ENCODE measurements at regions not wholly inside any gene's neighbourhood (a gene's known extent, or its start where the extent isn't known, plus 50 kb on each side); places are given as distances from the start of the nearest gene placed in this dataset.

DNA sequence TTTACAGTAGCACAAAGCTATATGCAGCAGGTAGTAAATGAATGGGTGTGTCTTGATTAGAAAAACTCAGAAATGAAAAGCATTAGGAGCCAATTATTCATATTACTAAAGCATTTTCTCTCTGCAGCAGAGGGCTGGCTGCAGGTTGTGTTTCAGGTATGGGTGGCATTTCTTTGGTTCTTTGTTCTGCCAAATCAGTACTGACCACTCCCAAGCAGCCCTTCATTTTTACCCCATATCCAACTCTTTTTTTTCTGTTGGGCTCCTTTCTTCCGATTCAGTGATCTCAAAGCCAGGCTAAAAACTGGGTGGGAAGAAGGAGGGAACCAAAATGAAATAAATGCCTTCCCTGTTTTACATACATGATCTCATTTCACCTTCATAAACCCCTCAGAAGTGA, 162.3 kb downstream of the SPRY1 start:
- H3K4me1 Mint-ChIP-seq (ENCODE audit: low read depth, unreplicated experiment), result no peaks in the 10 kb centered on the region
- no peaks in the 10 kb centered on the region for H3K36me3 Mint-ChIP-seq (ENCODE audit: unreplicated experiment)
- H3K27me3 Mint-ChIP-seq (ENCODE audit: unreplicated experiment), result no peaks in the 10 kb centered on the region
- no peaks in the 10 kb centered on the region for H3K9me3 Mint-ChIP-seq (ENCODE audit: unreplicated experiment)
- TF ChIP-seq, protein P1, sequence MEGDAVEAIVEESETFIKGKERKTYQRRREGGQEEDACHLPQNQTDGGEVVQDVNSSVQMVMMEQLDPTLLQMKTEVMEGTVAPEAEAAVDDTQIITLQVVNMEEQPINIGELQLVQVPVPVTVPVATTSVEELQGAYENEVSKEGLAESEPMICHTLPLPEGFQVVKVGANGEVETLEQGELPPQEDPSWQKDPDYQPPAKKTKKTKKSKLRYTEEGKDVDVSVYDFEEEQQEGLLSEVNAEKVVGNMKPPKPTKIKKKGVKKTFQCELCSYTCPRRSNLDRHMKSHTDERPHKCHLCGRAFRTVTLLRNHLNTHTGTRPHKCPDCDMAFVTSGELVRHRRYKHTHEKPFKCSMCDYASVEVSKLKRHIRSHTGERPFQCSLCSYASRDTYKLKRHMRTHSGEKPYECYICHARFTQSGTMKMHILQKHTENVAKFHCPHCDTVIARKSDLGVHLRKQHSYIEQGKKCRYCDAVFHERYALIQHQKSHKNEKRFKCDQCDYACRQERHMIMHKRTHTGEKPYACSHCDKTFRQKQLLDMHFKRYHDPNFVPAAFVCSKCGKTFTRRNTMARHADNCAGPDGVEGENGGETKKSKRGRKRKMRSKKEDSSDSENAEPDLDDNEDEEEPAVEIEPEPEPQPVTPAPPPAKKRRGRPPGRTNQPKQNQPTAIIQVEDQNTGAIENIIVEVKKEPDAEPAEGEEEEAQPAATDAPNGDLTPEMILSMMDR (IDR thresholded peaks at IDR 0.05; ENCODE audit: partially characterized antibody, unreplicated experiment), result no peak
- no peak overlapping the region for H3K27ac Mint-ChIP-seq (ENCODE audit: unreplicated experiment)
- no peak overlapping the region for H3K4me3 Mint-ChIP-seq (ENCODE audit: unreplicated experiment)
- no peak for DNase-seq

DNA sequence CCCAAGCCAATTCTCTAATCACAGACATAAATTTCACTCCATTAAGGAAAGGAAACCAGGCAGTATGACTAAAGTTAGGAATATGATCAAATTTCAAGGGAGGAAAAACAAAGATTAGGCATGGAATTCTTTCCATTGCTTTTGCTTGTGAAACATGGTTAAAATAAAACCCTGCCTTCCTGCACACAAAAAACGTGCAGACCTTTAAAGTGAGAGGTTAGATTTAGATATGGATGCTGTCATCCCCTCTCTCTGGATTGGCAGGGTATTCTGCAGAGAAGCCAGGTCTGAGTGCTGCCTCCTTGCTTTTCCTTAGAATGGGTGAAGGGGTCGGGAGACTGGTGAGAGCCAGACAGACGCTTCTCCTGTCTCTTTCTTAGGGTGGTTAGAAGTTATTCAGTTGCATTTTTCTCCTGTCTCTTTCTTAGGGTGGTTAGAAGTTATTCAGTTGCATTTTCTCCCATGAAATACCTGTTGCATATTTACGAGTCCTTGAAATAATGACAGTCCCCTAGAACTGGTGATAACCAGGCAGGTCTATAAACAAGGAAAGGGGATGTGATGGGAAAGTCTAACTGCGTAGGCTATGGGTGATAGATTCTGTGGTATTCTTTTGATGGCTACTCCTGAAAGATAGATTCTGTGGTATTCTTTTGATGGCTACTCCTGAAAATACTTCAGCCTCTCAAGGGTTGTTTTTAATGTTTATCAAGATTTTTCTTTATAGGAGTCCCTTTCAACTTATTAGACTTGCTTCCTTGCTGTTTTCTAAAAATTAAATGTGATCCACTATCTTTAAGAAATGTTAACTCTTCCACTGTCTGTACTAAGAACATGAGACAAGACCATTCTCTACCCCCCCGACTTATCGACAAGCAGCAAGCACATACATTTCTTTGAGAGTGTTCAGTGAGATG, 163.6 kb downstream of the SPRY1 start:
- no peaks in the 10 kb centered on the region for H3K9me3 Mint-ChIP-seq (ENCODE audit: unreplicated experiment)
- TF ChIP-seq, protein P1 (IDR thresholded peaks at IDR 0.05; ENCODE audit: partially characterized antibody, unreplicated experiment), result no peak
- no peaks in the 10 kb centered on the region for H3K36me3 Mint-ChIP-seq (ENCODE audit: unreplicated experiment)
- H3K27me3 Mint-ChIP-seq (ENCODE audit: unreplicated experiment), result no peaks in the 10 kb centered on the region
- H3K27ac Mint-ChIP-seq (ENCODE audit: unreplicated experiment), result no peak overlapping the region
- H3K4me1 Mint-ChIP-seq (ENCODE audit: low read depth, unreplicated experiment), result no peaks in the 10 kb centered on the region
- no peak overlapping the region for H3K4me3 Mint-ChIP-seq (ENCODE audit: unreplicated experiment)
- no peak for DNase-seq

DNA sequence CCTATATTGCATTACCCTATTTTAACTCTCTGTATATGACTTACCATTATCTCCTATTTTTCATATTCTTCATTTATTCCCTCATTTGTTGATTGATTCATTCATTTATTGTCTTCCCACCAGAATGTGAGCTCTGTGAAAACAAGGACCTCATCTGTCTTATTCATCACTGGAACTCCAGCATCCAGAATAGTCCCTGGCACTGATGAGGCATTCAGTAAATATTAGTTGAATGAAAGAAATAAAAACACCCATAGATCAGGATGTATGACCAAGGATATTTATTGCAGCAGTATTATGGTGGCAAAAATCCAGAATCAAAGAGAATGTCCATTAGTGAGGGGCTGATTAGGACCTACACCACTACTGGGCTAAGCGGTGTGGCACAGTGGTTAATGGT, 164.9 kb downstream of the SPRY1 start:
- no peak for DNase-seq
- Mint-ChIP-seq H3K4me1 (ENCODE audit: low read depth, unreplicated experiment) (no peaks in the 10 kb centered on the region), H3K4me3 (ENCODE audit: unreplicated experiment) (no peak overlapping the region), H3K27ac (ENCODE audit: unreplicated experiment) (no peak overlapping the region), H3K9me3 (ENCODE audit: unreplicated experiment) (no peaks in the 10 kb centered on the region), H3K36me3 (ENCODE audit: unreplicated experiment) (no peaks in the 10 kb centered on the region), H3K27me3 (ENCODE audit: unreplicated experiment) (no peaks in the 10 kb centered on the region)
- TF ChIP-seq, protein P1 (IDR thresholded peaks at IDR 0.05; ENCODE audit: partially characterized antibody, unreplicated experiment), result no peak

DNA sequence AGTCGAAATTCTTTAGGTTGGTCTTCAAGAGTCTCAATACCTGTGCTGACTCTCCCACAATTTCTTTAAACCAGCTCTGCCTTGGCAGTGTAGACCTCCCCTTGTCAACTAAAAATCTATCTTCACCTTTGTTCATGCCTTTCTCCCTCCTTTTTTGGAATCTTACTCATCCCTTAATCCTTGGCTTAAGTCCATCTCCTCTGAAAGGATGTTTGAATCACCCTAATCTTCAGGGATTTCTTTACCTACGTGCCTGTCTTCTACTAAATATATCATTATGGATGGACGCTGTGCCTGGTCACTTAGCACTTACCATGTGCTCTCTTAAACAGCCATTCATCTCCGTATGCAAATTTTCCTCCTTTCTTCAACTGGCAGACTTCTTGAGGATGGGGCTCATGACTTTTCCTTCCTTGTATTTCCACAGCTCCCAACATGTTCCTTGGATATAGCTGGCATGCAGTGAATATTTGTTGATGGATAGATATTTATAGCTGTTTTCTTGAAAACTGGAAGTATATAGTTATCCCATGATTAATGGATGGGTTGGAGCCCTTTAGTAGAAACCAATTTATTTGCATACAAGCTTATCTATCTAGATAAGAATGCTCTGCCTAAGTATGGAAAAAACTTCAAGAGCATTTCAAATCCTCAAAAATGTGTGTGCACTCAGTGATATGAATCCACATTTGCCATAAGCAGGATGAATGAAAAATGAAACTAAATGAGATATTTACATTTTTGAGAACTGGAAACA, 166.6 kb downstream of the SPRY1 start:
- Mint-ChIP-seq H3K36me3 (ENCODE audit: unreplicated experiment) (peaks cover 5% of the 10 kb centered on the region), H3K27ac (ENCODE audit: unreplicated experiment) (no peak overlapping the region), H3K27me3 (ENCODE audit: unreplicated experiment) (no peaks in the 10 kb centered on the region), H3K4me1 (ENCODE audit: low read depth, unreplicated experiment) (no peaks in the 10 kb centered on the region), H3K4me3 (ENCODE audit: unreplicated experiment) (no peak overlapping the region), H3K9me3 (ENCODE audit: unreplicated experiment) (no peaks in the 10 kb centered on the region)
- no peak for DNase-seq
- TF ChIP-seq, protein P1 (IDR thresholded peaks at IDR 0.05; ENCODE audit: partially characterized antibody, unreplicated experiment), result no peak

Measured in glutamatergic neuron (in vitro differentiated cells).